ENCODE measurements at regions not wholly inside any gene's neighbourhood (a gene's known extent, or its start where the extent isn't known, plus 50 kb on each side); places are given as distances from the start of the nearest gene placed in this dataset.
"Not testable (repeated sequence)": the region's sequence is repeated elsewhere in the genome, so short reads cannot be mapped to it uniquely, and the experiment has no call there.

DNA sequence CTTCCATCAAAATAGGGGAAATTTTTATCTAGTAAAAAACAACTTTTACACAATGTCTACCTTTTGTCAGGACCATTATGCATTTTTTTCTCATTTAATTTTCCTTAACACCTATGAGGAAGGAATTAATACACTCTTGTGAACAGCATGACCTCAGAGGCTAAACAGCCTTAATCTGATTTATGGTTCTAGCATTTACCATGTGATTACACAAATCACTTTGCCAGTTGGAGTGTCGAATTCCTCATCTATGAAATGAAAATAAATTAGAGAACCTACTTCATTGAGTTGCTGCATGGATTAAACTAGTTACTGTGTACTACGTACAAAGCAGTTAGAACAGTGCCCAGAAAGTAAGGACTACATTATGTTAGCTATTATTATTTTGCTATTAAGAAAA is 187.7 kb upstream of the MPDZ start:
- DNase-seq, result no peak

DNA sequence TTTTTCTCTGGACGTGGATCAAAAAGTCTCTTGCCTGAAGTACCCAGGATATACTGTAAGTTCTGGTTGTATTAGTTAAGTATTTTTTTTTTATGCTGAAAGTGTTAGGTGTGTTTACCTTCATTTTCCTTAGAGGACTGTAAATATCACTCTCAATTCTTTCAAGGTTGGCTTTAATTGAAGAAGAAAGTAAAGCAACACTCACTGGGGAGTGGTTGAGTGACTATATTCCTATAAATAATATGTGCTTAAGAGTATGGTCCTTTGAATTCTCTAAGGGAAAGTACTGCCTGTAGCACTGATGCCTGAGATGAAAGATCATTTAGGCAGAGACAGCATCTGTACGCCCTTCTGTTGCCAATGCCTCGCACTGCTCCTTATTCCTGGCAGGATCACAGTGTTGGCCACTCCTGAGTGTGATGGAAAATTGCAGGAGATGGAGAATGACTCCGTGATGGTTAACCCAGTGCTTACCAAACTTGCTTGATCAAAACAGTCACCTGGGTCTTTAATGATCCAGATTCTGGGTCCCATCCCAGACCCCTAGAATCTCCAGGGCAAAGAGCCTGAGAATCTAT is 182.0 kb upstream of the MPDZ start:
- DNase-seq, result no peak

DNA sequence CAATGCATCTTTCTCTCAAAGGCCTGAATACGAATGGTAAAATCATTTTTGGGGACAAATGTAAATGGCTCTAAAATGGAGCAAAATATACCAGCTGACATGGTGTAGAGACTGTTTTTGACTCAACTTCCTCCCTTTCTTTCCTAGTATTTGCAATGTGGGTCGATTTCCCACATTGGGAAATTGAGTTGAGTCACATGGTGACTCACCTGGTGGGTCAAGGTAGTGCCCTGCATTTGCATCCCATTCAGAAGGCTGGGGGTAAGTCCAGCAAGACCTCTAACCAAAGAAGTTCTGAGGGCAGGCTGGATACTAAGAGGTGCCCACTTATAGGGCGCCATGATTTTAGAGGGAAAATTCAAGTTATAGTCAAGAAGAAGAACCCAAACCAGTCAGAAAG is 179.6 kb upstream of the MPDZ start:
- no peak for DNase-seq

DNA sequence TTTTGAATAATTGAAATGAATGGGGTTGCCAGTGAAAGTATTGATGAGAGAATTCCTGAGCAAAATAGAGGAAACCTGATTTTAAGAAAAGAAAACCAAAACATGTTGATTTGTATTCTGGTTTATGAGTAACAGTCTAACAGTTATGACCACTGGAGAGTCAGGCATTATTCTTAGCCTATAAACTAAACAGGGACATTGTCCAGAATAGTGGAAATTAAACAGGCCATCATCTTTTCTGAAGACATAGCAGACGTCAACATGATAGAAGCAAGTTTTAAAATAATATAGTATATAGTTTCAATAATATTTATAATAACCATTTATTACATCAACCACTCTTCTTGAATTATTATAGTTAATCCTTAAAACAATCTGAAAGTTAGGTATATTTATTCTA is 178.3 kb upstream of the MPDZ start:
- no peak for DNase-seq

DNA sequence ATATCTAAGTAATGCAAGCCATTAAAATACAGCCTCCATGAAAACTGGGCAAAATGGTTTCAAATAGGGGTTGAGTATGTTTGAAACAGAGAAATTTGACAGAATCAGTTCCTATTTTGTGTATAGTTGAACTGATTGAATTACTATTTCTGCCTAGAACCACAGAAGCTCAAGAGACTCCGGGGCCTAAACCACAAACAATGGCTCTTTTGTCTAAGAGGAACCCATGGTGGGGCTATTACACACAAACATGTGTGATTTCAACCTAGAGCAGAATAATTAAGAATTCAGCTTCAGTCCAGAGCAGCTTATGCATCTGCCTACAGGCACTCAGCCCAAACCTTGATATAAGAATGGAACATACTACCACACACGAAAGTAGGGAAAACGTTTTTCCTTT is 171.2 kb upstream of the MPDZ start:
- no peak for DNase-seq

DNA sequence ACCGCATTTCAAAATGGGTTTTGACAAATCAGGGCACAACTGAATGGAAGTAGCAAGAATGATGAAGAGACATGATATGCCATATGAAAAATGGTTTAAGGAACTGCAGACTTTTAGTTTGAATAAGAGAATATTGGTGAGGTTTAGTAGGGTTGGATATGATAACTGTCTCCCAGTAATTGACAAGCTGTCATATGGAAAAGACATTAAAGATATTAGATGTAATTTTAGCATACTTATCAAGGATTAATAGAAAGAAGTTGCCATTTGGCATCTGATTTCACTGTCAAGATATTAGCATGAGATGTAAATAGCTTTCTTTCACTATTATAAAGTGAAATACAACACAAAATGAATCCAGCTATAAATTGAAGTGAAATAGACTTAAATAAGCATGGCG is 169.0 kb upstream of the MPDZ start:
- no peak for DNase-seq

DNA sequence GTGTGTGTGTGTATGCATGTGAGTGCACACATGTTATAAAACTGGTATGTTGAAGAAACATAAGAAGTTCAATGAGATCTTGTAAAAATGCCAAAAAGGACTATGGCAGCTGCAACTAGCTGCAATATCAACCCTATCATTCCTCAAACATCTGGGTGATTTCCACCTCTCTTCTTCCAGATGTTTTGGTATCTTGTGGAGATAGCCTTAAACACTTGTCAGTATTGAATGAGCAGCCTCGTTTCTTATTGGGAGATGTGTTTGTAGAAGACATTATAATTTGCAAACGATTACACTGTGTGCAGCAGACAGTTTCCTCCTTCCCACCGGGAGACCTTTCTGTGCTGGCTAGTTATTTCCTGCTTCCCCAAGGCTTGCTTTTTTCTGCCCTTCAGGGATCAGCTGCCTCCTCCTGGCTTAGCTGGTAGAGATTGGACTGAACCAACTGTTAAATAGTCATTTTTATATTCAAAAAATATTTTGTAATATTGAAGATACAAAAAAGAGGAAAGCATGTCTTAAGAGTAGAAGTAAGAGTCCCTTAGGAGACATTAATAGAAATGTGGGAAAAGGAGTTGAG is 168.4 kb upstream of the MPDZ start:
- no peak for DNase-seq

DNA sequence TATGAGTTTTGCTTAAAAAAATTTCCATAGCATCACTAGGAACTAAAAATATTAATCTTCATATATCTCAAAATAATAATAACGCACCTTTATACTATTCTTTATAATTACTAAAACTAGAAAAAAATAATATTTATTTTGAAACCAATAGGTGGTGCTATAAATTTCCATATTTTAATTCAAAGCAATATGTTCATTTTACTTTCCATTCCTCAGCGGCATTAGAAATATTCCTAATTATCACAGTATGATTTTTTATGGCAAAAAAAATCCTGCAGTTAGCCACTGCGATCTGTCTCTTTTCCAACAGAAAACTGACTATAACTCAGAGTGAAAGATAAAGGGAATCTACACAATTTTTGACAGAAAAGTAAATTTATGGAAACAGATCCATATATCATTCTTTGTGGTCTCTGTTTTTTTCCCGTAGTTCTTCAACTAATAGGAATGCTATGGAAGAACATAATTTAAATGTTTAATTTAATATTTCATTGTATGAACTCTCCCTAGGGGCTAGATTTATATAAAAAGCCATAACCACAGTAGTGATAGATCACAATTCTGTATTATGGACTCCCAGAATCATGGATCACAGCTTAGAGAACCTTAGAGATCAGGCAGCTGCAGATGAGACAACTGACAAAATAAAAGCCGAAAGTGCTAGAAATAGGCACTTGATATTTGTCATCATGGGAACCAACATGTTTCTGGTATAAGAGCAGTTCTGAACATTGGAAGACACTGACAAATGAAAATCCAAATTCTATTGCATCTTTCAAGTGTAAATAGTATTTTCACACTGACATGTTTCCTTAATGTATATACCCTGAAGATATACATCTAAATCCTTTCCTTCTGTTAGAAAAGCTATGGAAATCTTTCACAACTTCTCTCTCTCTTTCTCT is 167.7 kb upstream of the MPDZ start:
- no peak for DNase-seq

DNA sequence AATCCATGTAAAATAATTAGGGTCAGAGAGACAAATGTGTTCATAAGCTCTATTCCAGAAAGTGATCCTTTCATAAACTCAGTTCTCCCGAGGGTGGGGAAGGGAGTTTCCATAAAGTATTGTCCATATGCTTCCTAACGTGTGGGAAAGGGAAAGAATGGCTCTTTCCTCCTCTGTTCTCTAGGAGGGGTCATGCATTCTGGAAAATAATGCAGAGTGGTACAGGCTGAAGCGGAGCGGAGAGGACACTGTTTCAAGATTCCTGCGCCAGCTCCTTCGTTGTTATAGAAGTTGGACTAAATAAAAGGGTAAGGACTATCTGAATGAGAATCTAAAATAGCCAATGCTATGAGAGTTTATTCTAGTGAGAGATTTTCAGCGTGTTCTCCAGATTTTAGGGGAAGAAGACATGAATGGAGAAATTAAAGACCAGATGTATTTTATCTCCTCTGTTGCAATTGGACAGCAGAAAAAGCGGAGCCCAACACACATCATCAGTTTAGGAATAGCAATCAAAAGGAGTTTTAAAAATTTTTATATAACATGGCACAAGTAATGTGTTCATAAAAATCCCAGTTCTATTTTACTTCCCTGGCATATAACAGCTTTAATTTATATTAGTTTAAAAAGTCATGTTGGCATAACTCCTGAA is 166.9 kb upstream of the MPDZ start:
- no peak for DNase-seq

DNA sequence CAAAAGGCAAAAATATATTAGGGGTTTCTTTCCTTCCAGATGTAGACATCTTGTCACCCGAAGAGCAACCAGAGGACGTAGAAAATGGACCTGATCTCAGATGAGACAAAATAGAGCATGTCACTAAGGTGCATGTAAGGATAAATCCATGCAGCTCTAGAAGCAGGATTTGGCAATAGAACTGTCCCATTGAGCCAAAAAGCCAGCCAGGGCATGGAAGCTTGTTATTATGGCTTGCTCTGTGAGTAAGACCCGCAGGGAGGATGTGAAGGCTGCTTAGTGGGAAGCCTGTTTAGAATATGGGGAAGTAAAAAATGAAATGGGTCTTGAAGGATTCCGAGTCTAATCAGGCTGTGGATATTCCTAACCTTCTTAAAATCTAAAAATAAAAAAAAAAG is 165.6 kb upstream of the MPDZ start:
- DNase-seq, result no peak

DNA sequence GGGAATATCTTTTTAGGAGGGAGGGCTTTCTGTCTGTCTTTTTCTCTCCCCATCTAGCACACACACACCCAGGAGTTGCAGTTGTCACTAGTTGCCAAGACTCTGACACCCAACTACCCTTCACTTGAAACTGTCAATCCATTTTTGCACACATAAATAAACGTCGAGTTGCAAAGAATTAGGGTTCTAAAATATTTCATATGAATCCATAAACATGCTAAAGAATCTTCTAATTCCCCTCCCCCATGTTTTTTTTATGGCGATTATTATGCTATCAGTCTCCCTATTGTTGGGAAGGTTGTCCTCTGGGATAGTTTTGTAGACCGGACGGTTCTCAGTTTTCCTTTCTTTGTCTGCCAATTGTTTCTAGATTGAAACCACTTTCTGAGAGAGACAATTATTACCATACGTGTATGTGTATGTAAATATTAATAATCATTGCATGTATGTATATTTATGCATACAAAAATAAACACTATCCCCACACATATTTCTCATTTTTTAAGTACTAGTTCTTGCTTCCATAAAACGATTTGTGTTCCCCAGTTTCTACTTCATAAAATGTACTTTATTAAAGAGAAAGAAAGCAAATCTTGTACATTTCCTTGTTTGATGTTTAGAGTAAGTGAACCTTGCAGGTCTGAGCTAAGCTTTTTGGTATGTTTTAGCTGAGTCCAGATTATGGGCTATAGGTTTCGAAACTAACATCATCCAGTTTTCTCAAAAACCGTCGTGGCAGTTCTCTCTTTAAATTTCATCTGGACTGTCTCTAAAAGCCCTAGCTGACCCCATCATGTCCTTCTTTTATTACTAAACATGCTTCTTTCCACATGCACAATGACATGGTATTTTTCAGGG is 165.0 kb upstream of the MPDZ start:
- DNase-seq, result no peak

DNA sequence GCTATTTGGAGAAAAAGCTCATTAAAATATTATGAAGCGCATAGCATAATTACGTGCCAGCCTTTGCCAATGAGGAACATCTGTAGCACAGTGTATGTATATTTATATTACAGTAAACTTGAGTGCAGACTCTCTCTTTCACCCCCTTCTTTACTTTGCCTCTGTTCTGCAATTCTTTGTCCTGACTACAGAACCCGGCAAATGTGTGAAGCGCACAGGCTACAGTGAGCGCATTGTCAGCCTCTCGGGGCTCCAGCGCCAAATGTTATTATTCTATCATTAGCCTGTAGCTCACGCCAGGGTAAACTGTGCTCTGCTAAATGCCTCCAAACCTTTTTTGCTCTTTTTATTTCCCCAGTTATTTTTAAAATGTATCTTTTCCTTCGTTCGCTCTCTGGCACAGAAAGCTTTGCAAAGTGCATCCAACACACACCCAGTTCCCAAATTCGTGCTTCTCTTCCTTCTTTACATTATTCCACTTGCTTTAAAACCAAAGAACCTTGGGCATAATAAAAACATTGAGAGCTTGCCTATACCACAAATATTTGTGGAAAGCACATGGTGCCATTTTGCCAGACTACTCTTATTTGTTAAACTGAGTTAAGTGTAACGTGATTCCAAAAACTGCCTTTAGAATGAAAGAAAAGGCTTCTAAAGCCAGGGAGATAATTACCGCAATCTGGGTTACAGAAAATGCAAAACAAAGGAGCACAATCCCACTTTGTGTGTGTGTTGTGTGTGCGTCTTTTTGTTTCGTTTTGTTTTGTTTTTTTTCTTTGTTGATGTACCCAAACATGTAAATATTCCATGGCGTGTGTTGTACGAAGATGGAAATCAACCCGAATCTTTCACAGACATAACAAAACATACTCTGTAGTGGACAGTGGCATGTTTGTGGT is 164.1 kb upstream of the MPDZ start:
- DNase-seq, result no peak

DNA sequence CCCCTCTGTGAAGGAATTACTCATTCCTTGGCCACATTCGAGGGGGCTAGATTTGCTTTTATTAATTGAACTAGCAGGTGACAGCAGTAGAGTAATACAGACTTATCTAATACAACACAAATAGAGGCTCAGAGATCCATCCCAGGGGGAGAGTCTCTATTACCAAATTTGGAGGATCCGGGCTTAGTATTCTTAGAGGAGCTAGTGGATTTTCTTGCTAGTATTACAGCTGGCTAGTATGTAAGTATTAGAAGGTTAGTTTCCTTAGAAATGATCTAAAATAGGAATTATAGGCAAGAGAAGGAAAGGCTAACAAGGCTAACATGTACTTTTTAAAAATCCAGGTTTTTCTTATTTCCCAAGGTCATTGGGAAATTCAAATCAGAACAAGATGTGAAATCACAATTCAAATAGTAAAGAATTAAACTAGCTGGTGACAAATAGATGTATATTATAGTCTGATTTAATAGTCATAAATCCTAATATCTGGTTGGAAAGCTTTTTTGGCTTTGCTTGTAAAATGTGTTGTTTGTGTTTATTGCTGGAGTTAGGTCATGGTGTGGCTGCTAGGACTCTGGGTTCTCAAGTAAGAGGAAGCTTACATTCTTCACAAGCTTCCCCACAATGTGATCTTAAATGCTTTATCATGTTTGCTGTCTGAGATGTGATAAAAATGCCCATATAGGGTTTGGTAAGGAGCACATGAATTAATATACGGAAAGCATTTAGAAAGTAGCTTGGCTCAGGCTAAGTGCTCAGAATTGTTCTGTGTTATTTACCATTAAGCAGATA is 160.4 kb upstream of the MPDZ start:
- no peak for DNase-seq

DNA sequence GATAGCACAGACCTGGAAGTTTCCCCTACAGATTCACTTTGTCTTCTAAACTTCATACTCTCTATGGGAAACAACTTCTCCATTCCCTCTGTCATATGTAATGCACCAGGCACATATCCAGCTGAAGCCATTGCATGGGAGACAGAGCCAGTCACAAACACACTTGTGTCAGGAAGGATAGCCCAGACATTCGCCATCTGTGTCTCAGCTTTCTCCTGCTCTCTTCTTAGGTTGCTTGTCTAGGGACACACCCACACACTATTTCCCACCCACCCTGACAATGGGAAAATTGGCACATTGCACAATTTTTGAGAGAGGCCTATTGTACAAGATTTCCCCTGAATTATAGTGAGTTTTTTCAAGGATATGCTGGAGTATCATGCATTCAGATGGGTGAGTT is 158.4 kb upstream of the MPDZ start:
- no peak for DNase-seq

DNA sequence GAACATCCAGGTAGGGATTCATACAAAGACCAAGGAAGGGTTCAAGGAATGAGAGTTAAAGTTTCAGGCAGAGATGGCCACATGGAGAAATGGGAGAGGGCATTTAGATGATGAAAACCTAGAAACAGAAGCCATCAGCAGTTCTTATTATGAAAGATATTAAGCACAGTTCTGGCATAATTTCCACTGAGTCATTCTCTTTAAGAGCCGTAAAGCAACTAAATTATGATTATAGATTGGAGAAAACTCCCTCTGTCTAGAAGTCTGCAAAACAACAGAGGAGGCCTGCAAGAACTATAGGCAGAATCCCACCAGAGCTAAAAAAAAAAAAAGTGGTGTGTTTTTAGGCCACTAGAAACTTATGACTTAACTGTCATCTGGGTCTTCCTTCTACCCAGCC is 157.1 kb upstream of the MPDZ start:
- DNase-seq, result no peak

DNA sequence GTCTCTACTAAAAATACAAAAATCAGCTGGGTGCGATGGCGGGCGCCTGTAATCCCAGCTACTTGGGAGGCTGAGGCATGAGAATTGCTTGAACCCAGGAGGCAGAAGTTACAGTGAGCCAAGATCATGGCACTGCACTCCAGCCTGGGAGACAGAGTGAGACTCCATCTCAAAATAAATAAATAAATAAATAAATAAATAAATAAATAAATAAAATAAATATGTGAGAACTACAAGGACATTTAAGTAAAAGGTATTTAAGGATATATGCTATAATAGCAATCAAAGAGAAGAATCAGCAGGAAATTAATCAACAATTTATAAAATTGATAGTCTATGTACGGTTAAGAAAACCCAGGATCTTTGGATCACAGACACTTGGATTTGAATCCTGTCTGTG is 154.0 kb upstream of the MPDZ start:
- not testable (repeated sequence) for DNase-seq

DNA sequence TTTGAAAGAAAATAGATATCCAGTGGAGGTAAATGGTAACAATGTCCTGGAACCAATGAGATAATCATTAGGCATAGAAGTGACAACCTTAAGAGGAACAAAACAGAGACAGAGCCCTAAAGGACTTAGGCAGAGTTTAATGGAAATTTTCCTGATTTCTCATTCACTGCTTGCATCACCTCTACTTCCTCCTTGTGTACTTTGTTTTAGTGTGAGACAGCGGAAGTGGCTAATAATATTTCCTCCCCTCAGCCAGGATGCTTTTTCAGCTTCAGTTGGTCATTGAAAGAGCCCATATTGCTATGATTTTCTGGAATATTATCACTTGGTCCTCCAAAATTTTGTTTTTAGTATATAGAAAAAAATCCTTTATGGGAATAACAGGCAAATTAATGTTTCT is 153.4 kb upstream of the MPDZ start:
- DNase-seq, result no peak

DNA sequence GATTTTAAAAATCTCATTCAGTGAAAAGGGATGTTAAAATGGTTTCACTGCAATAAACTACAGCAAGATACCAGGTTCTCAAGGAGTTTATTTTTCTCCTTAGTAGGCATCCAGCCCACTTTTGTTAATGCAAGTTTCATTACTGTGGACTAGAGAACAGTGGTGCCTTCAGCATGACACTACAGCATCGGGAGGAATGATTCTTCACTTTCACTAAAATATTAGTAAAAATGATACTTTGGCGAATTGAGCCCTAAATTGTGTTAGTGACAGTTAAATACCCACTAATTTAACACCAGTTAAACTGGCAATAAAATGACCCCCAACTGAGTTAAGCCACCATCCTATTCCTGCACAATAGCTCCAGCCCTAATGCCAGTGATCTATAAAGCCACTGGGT is 152.2 kb upstream of the MPDZ start:
- DNase-seq, result no peak

DNA sequence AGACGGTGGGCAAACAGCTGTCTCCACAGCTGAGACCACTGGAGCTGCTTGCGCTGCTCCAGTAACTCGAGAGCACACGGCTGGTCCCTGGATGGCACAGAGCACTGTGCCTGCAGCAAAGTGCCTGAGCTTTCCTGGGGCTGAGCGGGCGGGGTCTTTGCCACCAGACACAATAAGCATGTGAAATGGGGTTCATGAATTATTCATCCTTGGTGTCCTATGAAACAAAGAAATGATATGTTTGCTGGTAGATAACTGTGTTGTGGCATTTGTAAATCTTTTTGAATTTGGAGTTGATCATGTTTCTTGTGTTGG is 151.7 kb upstream of the MPDZ start:
- no peak for DNase-seq

DNA sequence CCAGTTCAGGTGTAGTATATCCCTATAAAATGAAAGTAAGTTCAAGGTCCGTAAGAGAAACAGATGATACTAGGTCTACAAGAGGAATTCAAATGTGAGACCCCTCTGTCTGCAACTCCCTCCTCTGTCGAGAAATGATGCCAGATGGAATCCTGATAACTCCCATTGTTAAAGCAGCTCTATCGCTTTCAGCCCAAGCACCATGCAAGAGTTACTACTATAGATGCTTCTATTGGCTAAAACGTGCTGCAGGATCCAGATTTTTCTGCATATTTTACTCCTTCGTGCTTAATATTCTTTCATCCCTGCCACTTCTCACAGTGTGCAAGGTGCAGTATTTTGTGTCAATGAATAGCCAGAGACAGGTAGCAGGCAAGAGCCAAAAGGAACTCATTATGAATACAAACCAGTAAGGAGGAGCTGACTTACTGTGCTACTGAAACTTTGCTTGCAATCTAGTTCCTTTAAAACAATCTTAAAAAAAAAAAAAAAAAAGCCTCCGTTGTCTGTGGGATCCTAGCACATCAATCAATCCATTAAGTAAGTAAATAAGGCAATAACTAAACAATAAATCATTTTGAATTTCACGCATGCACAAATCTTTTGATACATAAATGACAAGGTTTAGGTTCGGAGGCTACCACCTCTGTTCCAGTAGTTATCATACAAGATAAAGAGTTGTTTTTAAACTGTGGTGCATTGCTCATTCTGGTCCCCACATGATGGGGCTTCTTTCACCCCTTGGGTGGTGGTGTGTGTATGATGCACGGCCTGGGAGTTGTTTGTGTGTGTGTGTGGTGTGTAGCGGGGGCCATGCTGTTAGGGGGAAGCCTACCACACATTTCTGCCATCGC is 151.1 kb upstream of the MPDZ start:
- no peak for DNase-seq
